Astrocyte (in vitro differentiated cells and primary cell): ENCODE measurements at regions not wholly inside any gene's neighbourhood (a gene's known extent, or its start where the extent isn't known, plus 50 kb on each side); places are given as distances from the start of the nearest gene placed in this dataset.
"Not testable (repeated sequence)": the region's sequence is repeated elsewhere in the genome, so short reads cannot be mapped to it uniquely, and the experiment has no call there.

Experiments
- DNase-seq: peaks from one replicate; pipeline ENCODE4 v3.0.0-alpha.2; 2010; ENCODE audit warnings: low read depth
- FAIRE-seq: peaks from 2 replicates; lab custom pipeline; 2011; peaks lifted over from hg19 to GRCh38; lab: Jason Lieb, UNC
- H2AFZ ChIP-seq: 2 replicates; pipeline ENCODE4 v1.6.0; 2012; ENCODE audit warnings: low read depth, low read length, inconsistent platforms
- H3K27ac ChIP-seq: 2 replicates; pipeline ENCODE4 v1.5.1; 2011; ENCODE audit warnings: low read depth, low read length, inconsistent platforms
- H3K27me3 ChIP-seq: 2 replicates; pipeline ENCODE4 v1.6.0; 2011; ENCODE audit warnings: low read length, inconsistent platforms; ENCODE audit not compliant: insufficient read depth
- H3K36me3 ChIP-seq: 2 replicates; pipeline ENCODE4 v1.5.1; 2011; ENCODE audit warnings: low read length, inconsistent platforms; ENCODE audit not compliant: insufficient read depth
- H3K4me1 ChIP-seq: 2 replicates; pipeline ENCODE4 v1.5.1; 2011; ENCODE audit warnings: low read length, inconsistent platforms; ENCODE audit not compliant: insufficient read depth
- H3K4me2 ChIP-seq: 2 replicates; pipeline ENCODE4 v1.6.0; 2012; ENCODE audit warnings: low read length, inconsistent platforms
- H3K4me3 ChIP-seq: 2 replicates; pipeline ENCODE4 v1.5.1; 2011; ENCODE audit warnings: low read depth, mild to moderate bottlenecking, low read length, inconsistent platforms; ENCODE audit not compliant: insufficient read depth
- H3K79me2 ChIP-seq: 2 replicates; pipeline ENCODE4 v1.6.0; 2012; ENCODE audit warnings: mild to moderate bottlenecking, low read length, inconsistent platforms; ENCODE audit not compliant: insufficient read depth
- H3K9ac ChIP-seq: 2 replicates; pipeline ENCODE4 v1.6.0; 2012; ENCODE audit warnings: mild to moderate bottlenecking, low read length, inconsistent platforms
- H3K9me3 ChIP-seq: 2 replicates; pipeline ENCODE4 v1.5.1; 2012; ENCODE audit warnings: low read depth, mild to moderate bottlenecking, low read length, inconsistent platforms; ENCODE audit not compliant: insufficient read depth
- H4K20me1 ChIP-seq: 2 replicates; pipeline ENCODE4 v1.6.0; 2012; ENCODE audit warnings: low read length, inconsistent platforms; ENCODE audit not compliant: insufficient read depth
- H3K27ac Mint-ChIP-seq: one replicate; pipeline ENCODE4 v1.8.0; 2021; ENCODE audit warnings: mild to moderate bottlenecking, mixed read lengths; ENCODE audit not compliant: unreplicated experiment
- H3K27me3 Mint-ChIP-seq: one replicate; pipeline ENCODE4 v1.8.0; 2021; ENCODE audit warnings: low read depth, mixed read lengths; ENCODE audit not compliant: unreplicated experiment
- H3K36me3 Mint-ChIP-seq: one replicate; pipeline ENCODE4 v1.8.0; 2021; ENCODE audit warnings: low read depth, mixed read lengths; ENCODE audit not compliant: unreplicated experiment
- H3K4me1 Mint-ChIP-seq: one replicate; pipeline ENCODE4 v1.8.0; 2021; ENCODE audit warnings: low read depth, mixed read lengths; ENCODE audit not compliant: unreplicated experiment
- H3K4me3 Mint-ChIP-seq: one replicate; pipeline ENCODE4 v1.8.0; 2021; ENCODE audit warnings: mild to moderate bottlenecking, moderate library complexity, mixed read lengths; ENCODE audit not compliant: unreplicated experiment
- H3K9me3 Mint-ChIP-seq: one replicate; pipeline ENCODE4 v1.8.0; 2021; ENCODE audit warnings: mild to moderate bottlenecking, mixed read lengths; ENCODE audit not compliant: unreplicated experiment
- EZH2 ChIP-seq: IDR thresholded peaks from 2 replicates; pipeline ENCODE4 v1.6.1; 2012; ENCODE audit warnings: mild to moderate bottlenecking, low read length, inconsistent platforms; ENCODE audit not compliant: insufficient read depth
- TF ChIP-seq, protein P1 (sequence below): IDR thresholded peaks from 2 replicates; pipeline ENCODE4 v1.5.1; 2011; ENCODE audit warnings: low read depth, mild to moderate bottlenecking, inconsistent platforms, low read length, moderate library complexity; ENCODE audit not compliant: insufficient read depth

DNA sequence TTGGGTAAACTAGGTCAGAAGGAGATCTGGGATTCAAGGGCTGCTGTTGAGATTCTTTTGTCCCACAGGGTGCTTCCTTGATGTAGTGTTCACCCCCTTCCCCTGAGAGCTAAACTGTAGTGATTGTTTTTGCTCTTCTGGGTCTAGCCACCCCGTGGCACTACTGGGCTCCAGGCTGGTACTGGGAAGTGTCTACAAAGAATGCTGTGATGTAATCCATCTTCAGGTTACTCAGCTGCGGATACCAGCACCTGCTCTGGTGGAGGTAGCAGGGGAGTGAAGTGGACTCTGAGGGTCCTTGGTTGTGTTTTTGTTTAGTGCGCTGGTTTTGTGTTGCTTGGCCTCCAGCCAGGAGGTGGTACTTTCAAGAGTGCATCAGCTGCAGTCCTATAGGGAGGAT, 365.5 kb downstream of the ZNF674 start:
- DNase-seq (no peak), FAIRE-seq (peak; percentile 71)
- H3K9ac ChIP-seq = peak overlapping the region; percentile 27
- H3K27ac Mint-ChIP-seq = peak overlapping the region; percentile 84
- H3K4me3 ChIP-seq = no peak overlapping the region
- no peaks in the 10 kb centered on the region for H3K27me3 ChIP-seq
- no peak overlapping the region for H3K4me3 Mint-ChIP-seq
- H3K9me3 Mint-ChIP-seq = no peaks in the 10 kb centered on the region
- H3K4me1 ChIP-seq = peaks cover 14% of the 10 kb centered on the region
- H3K36me3 ChIP-seq = no peaks in the 10 kb centered on the region
- H3K36me3 Mint-ChIP-seq = no peaks in the 10 kb centered on the region
- no peaks in the 10 kb centered on the region for H3K27me3 Mint-ChIP-seq
- no peak overlapping the region for H2AFZ ChIP-seq
- peak overlapping the region; percentile 77 for H3K27ac ChIP-seq
- H4K20me1 ChIP-seq = no peaks in the 10 kb centered on the region
- peaks cover 15% of the 10 kb centered on the region for H3K4me1 Mint-ChIP-seq
- H3K9me3 ChIP-seq = no peaks in the 10 kb centered on the region
- no peaks in the 10 kb centered on the region for H3K79me2 ChIP-seq
- peak overlapping the region; percentile 64 for H3K4me2 ChIP-seq
- TF ChIP-seq, protein P1, sequence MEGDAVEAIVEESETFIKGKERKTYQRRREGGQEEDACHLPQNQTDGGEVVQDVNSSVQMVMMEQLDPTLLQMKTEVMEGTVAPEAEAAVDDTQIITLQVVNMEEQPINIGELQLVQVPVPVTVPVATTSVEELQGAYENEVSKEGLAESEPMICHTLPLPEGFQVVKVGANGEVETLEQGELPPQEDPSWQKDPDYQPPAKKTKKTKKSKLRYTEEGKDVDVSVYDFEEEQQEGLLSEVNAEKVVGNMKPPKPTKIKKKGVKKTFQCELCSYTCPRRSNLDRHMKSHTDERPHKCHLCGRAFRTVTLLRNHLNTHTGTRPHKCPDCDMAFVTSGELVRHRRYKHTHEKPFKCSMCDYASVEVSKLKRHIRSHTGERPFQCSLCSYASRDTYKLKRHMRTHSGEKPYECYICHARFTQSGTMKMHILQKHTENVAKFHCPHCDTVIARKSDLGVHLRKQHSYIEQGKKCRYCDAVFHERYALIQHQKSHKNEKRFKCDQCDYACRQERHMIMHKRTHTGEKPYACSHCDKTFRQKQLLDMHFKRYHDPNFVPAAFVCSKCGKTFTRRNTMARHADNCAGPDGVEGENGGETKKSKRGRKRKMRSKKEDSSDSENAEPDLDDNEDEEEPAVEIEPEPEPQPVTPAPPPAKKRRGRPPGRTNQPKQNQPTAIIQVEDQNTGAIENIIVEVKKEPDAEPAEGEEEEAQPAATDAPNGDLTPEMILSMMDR = no peak

DNA sequence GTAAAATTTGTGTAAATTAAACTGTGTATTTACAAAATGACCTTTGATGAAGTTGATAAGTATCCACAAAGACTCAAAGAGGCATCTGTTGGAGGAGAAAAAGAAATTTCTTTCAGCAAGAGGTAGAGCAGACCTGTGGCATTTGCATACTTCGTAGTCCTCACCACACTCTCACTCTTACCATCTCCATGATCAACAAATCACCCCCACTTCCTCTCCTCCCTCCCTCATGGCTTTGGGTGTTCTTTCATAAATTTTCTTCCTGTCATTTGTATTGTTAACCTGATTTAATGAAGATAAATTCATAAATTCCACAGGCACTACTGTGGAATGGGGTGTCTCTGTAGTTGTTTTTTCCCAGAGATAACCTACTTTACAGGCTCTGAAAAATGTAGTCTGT, 366.5 kb downstream of the ZNF674 start:
- no peaks in the 10 kb centered on the region for H3K27me3 Mint-ChIP-seq

DNA sequence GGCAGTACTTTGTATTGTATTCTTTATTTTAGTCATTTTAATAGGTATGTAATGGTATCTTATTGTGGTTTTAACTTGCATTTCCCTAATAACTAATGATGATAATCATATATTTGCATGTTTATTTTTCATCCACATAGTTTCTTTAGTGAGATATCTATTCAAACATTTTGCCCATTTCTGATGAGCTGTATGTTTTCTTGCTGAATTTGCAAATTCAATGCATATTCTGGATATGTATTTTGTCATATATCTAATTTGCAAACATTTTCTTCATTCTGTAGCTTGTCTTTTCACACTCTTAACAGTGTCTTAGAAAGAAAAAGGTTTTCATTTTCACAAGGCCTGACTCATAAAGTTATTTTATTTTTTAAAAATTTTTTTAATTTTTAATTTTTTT, 372.1 kb downstream of the ZNF674 start:
- FAIRE-seq (no peak), DNase-seq (no peak)
- Mint-ChIP-seq H3K36me3 (no peaks in the 10 kb centered on the region), H3K27ac (no peak overlapping the region), H3K27me3 (no peaks in the 10 kb centered on the region), H3K4me3 (no peak overlapping the region), H3K4me1 (peaks cover 2% of the 10 kb centered on the region), H3K9me3 (peaks cover 3% of the 10 kb centered on the region)
- Histone ChIP-seq H4K20me1 (no peaks in the 10 kb centered on the region), H3K27ac (no peak overlapping the region), H3K9me3 (no peaks in the 10 kb centered on the region), H3K4me2 (no peak overlapping the region), H3K27me3 (no peaks in the 10 kb centered on the region), H3K79me2 (no peaks in the 10 kb centered on the region), H2AFZ (no peak overlapping the region), H3K36me3 (no peaks in the 10 kb centered on the region), H3K4me3 (no peak overlapping the region), H3K9ac (no peak overlapping the region), H3K4me1 (peaks cover 2% of the 10 kb centered on the region)
- no peak for TF ChIP-seq EZH2
- TF ChIP-seq, protein P1 = no peak

More for the DNA sequence above, 366.5 kb downstream of the ZNF674 start:
- peak; percentile 69 for DNase-seq
- Histone ChIP-seq H3K4me2 (no peak overlapping the region), H3K4me3 (no peak overlapping the region), H3K79me2 (no peaks in the 10 kb centered on the region), H3K9ac (no peak overlapping the region), H3K9me3 (no peaks in the 10 kb centered on the region), H3K27ac (no peak overlapping the region), H3K36me3 (no peaks in the 10 kb centered on the region), H4K20me1 (no peaks in the 10 kb centered on the region), H3K27me3 (no peaks in the 10 kb centered on the region), H2AFZ (no peak overlapping the region), H3K4me1 (peaks cover 14% of the 10 kb centered on the region)
- H3K27ac Mint-ChIP-seq = no peak overlapping the region
- TF ChIP-seq, protein P1 = no peak
- TF ChIP-seq EZH2 = no peak
- no peaks in the 10 kb centered on the region for H3K36me3 Mint-ChIP-seq
- H3K4me1 Mint-ChIP-seq = peaks cover 15% of the 10 kb centered on the region
- H3K4me3 Mint-ChIP-seq = no peak overlapping the region
- no peaks in the 10 kb centered on the region for H3K9me3 Mint-ChIP-seq
- FAIRE-seq = no peak

DNA sequence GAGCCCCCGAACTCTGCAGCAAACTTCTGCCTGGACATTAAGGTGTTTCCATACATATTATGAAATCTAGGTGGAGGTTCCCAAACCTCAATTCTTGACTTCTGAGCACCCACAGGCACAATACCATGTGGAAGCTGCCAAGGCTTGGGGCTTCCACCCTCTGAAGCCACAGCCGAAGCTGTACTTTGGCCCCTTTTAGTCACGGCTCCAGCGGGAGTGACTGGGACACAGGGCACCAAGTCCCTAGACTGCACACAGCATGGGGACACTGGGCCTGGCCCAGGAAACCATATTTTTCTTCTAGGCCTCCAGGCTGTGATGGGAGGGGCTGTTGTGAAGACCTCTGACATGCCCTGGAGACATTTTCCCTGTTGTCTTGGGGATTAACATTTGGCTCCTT, 373.8 kb downstream of the ZNF674 start:
- H3K36me3 ChIP-seq, H3K9me3 ChIP-seq, H3K4me3 Mint-ChIP-seq, H3K27ac Mint-ChIP-seq, H3K4me1 Mint-ChIP-seq, H3K27me3 ChIP-seq, FAIRE-seq, H3K79me2 ChIP-seq, H3K4me1 ChIP-seq, H3K36me3 Mint-ChIP-seq, H2AFZ ChIP-seq, H3K4me3 ChIP-seq, H3K9me3 Mint-ChIP-seq, H3K27ac ChIP-seq, H4K20me1 ChIP-seq, H3K9ac ChIP-seq, H3K27me3 Mint-ChIP-seq, H3K4me2 ChIP-seq, DNase-seq: not testable (repeated sequence)
